Spleen (tissue), 11 donors: ENCODE measurements at regions not wholly inside any gene's neighbourhood (a gene's known extent, or its start where the extent isn't known, plus 50 kb on each side); places are given as distances from the start of the nearest gene placed in this dataset.

Experiments used
- DNase-seq: peaks from one replicate; pipeline ENCODE4 v3.0.0-alpha.2; 2020
- H3K27ac ChIP-seq, 8 donors: fragments of 200-600 bp; sonication (generic) in 7 of 8; 1 replicate in 4 of 8; 2 replicates in 4 of 8; pipeline versions ENCODE4 v1.5.0 to v1.8.0; 2016 to 2021; ENCODE audit warnings: inconsistent platforms in 4 of 8, mild to moderate bottlenecking in 4 of 8, moderate library complexity in 1 of 8
- H3K27me3 ChIP-seq, 7 donors: fragments of 200-600 bp; sonication (generic) in 6 of 7; replicated peaks in 1 of 7; 1 replicate in 4 of 7; 2 replicates in 3 of 7; pipeline versions ENCODE4 v1.5.0 to v1.8.0; 2016 to 2021; ENCODE audit warnings: inconsistent platforms in 3 of 7, mild to moderate bottlenecking in 1 of 7
- H3K36me3 ChIP-seq, 6 donors: fragments of 200-600 bp; sonication (generic) in 5 of 6; 1 replicate in 4 of 6; 2 replicates in 2 of 6; pipeline versions ENCODE4 v1.5.0 to v1.8.0; 2016 to 2021; ENCODE audit warnings: inconsistent platforms in 2 of 6
- H3K4me1 ChIP-seq, 6 donors: fragments of 200-600 bp; sonication (generic) in 5 of 6; 1 replicate in 3 of 6; 2 replicates in 3 of 6; pipeline versions ENCODE4 v1.5.0 to v1.8.0; 2016 to 2021; ENCODE audit warnings: inconsistent platforms in 3 of 6
- H3K4me3 ChIP-seq, 8 donors: fragments of 200-600 bp; sonication (generic) in 7 of 8; 1 replicate in 4 of 8; 2 replicates in 4 of 8; pipeline versions ENCODE4 v1.5.0 to v1.8.0; 2016 to 2021; ENCODE audit warnings: inconsistent platforms in 4 of 8, mild to moderate bottlenecking in 4 of 8, moderate library complexity in 2 of 8
- H3K9me3 ChIP-seq, 8 donors: fragments of 200-600 bp; sonication (generic) in 7 of 8; 1 replicate in 4 of 8; 2 replicates in 4 of 8; pipeline versions ENCODE4 v1.5.0 to v1.8.0; 2016 to 2021; ENCODE audit warnings: inconsistent platforms in 4 of 8
- POLR2A ChIP-seq, 3 donors: fragments of 450-650 bp; IDR thresholded peaks; one replicate each; pipeline ENCODE4 v1.5.1; 2017; ENCODE audit warnings: antibody characterized with exemption in 3 of 3, mild to moderate bottlenecking in 1 of 3
- POLR2AphosphoS5 ChIP-seq, 3 donors: sonication (generic); formaldehyde crosslinking; IDR thresholded peaks; one replicate each; pipeline ENCODE4 v1.5.1; 2017; ENCODE audit warnings: antibody characterized with exemption in 3 of 3
- WGBS, 5 donors: extraction: QIAGEN DNeasy Blood & Tissue Kit in 3 of 5; methylation state at CpG; one replicate each; pipeline versions ENCODE4 v1.1.5 to v1.1.7; 2013 to 2018; 5-methylcytosine and 5-hydroxymethylcytosine counted together
- intact Hi-C: fragments of 100-400 bp; cut with DNase I; formaldehyde crosslinking; loops from one replicate; pipeline ENCODE4 v1.15.0; 2023; ENCODE audit warnings: low total_unique reads
- TF ChIP-seq, protein P1 (sequence below), 11 experiments: fragments of 200-600 bp in 7 of 11; fragments of 450-650 bp in 4 of 11; sonication (generic) in 4 of 11; IDR thresholded peaks in 8 of 11; conservative IDR thresholded peaks in 3 of 11; 1 replicate in 7 of 11; 2 replicates in 4 of 11; pipeline versions ENCODE4 v1.4.0 to v1.8.0; 2016 to 2021; ENCODE audit warnings: antibody characterized with exemption in 11 of 11, inconsistent platforms in 4 of 11, mild to moderate bottlenecking in 1 of 11
- donor health status: healthy with polysubstance abuse.
- donor health status: DM: no; HTN: no; CAD: no; lungs with moderate emphysema.
- donor health status: DM: no; HTN: no; CAD: no.
- donor health status: Bipolar disorder and iron deficiency.
- donor health status: healthy.
- donor health status: DM: no; HTN: no; CAD: no.
- donor health status: DM: yes; HTN: yes; CAD: no.

DNA sequence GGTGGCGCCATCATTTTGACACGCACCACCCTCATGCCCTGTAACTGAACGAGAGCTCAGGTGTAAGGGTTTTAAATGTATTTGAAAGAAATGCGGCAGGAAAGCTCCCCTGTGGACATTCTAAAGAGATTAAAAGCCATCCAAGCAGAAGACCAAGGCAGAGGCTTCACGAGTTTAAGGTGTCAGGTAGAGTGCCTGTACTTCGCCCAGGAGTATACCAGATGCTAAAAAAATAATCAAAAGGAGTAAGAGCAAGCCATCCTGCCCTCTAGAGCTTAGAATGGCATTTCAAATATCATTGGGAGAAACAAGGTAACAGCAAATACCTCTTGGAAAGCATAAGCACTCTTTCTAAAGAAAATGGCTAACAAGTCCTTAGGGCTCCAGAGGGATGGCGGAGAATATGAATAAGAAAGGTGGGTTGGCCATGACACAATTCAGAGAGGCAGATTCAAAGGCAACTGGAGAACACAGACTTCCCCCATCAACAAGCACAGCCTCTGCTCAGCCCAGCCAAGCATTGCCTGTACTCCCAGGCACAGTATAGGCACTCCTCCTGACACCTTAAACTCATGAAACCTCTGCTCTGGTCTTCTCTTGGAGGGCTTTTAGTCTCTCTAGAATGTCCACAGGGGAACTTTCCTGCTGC lies 447.6 kb downstream of the SUCLA2 start:
- DNase-seq, result no peak
- intact Hi-C loops, result no loop called here
- Histone ChIP-seq H3K36me3 (no peaks in the 10 kb centered on the region), H3K27me3 (no peaks in the 10 kb centered on the region), H3K4me3 (no peak overlapping the region), H3K27ac (no peak overlapping the region), H3K9me3 (no peaks in the 10 kb centered on the region), H3K4me1 (no peaks in the 10 kb centered on the region)
- 71 to 87% (median 77%) methylated on average over 7 of the region's 7 CpGs for WGBS, 5 donors
- no peak for TF ChIP-seq POLR2A (IDR thresholded peaks at IDR 0.05)

DNA sequence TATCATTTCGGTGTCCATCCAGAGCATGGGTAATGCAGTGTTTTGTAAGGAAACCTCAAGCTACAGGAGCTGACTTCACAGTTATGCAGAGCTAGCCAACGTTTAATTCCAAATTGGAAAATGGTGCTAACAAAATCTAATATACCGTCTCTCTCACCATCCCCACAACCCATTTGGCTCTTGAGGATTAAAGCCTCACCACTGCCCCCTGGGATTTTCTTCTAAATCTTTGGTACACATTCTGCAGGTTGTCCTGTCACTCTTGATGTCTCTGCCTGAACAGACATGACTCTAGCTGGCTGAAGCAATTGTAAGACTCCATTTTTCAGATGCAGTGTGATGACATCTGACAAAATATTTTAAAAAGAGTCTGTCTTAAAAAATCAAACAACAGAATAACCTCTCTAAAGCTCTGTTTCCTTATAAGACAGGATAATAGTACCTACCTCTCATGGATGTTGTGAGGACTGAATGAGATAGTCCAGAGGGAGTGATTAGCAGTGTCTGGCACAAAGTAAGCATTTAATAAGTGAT lies 451.8 kb downstream of the SUCLA2 start:
- intact Hi-C loops, result no loop called here
- 68 to 91% (median 87%) methylated on average over 3 of the region's 3 CpGs for WGBS, 5 donors
- no peaks in the 10 kb centered on the region for H3K4me1 ChIP-seq
- H3K36me3 ChIP-seq, result no peaks in the 10 kb centered on the region
- no peak for TF ChIP-seq POLR2AphosphoS5 (IDR thresholded peaks at IDR 0.05)
- TF ChIP-seq, protein P1, sequence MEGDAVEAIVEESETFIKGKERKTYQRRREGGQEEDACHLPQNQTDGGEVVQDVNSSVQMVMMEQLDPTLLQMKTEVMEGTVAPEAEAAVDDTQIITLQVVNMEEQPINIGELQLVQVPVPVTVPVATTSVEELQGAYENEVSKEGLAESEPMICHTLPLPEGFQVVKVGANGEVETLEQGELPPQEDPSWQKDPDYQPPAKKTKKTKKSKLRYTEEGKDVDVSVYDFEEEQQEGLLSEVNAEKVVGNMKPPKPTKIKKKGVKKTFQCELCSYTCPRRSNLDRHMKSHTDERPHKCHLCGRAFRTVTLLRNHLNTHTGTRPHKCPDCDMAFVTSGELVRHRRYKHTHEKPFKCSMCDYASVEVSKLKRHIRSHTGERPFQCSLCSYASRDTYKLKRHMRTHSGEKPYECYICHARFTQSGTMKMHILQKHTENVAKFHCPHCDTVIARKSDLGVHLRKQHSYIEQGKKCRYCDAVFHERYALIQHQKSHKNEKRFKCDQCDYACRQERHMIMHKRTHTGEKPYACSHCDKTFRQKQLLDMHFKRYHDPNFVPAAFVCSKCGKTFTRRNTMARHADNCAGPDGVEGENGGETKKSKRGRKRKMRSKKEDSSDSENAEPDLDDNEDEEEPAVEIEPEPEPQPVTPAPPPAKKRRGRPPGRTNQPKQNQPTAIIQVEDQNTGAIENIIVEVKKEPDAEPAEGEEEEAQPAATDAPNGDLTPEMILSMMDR (IDR thresholded peaks at IDR 0.05 in 8 of 11, conservative IDR thresholded peaks at IDR 0.05 in 3 of 11), result no peak
- H3K27me3 ChIP-seq, result no peaks in the 10 kb centered on the region
- H3K27ac ChIP-seq, result no peak overlapping the region
- no peak overlapping the region for H3K4me3 ChIP-seq
- no peaks in the 10 kb centered on the region for H3K9me3 ChIP-seq
- no peak for DNase-seq

DNA sequence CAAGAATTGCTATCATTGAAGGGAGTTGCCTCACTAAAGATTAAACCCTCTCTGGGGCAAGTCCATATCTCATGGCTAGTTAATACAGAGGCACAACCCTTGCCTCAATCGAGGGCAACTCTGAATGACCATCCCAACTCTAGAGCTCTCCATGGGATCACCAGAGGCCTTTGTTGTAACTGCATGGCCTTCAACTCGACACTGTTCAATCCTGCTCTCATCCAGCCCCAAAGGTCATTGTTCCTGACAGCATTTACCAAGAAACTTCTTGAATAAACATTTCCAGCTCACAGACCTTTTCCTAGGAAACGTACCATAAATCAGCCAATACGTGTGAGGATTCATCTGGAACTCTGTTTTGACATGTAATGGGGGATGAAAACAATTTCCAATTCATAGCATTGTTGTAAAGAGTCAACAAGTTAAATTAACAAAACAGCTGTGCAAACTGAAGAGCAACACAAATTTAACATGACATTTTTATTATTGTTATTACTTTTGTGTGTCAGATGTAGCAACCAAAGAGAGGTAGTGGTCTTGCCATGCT lies 452.7 kb downstream of the SUCLA2 start:
- no peak for TF ChIP-seq POLR2A (IDR thresholded peaks at IDR 0.05)
- TF ChIP-seq, protein P1 (IDR thresholded peaks at IDR 0.05 in 8 of 11, conservative IDR thresholded peaks at IDR 0.05 in 3 of 11), result no peak
- TF ChIP-seq POLR2AphosphoS5 (IDR thresholded peaks at IDR 0.05), result no peak
- 56 to 81% (median 63%) methylated on average over 4 of the region's 4 CpGs for WGBS, 5 donors
- H3K27ac ChIP-seq, result no peak overlapping the region
- intact Hi-C loops, result no loop called here
- H3K4me3 ChIP-seq, result no peak overlapping the region
- DNase-seq, result no peak
- H3K4me1 ChIP-seq, result no peaks in the 10 kb centered on the region
- no peaks in the 10 kb centered on the region for H3K36me3 ChIP-seq
- no peaks in the 10 kb centered on the region for H3K9me3 ChIP-seq
- H3K27me3 ChIP-seq, result no peaks in the 10 kb centered on the region

DNA sequence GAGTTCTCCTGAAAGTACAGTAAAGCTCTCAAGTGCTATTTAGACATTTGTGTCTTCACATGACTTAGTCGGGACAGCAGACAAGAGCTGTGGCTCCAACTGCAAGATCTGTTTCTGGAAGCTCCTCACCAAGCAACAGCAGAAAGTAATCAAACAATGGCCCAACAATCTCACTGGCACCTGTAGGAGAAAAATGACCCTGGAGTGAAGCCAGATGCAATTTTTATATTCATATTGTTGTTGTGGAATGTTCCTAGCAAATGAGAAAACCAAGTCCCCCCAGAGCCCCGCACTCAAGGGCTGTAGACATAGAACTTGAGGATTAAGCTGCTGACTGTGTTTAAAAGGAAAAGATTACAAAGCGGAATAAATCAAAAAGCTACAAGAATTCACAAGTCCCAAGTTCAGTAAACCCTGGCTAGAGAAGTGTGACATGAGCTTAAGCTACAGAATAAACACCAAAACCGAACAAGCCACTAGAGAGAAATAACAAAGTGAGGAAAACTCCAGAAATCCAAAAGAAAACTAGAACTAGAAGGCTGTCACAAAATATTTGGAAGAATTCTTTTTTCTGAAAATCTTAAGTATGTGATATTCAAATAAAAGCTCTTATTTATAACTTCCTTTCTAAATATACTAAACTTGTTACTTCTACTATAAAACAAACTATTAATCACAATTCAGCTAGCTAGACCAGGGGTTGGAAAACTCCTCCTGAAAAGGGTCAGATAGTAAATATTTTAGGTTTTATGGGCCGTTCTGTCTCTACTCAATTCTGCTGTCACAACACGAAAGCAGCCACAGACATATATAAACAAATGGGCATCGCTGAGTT lies 454.5 kb downstream of the SUCLA2 start:
- Histone ChIP-seq H3K9me3 (no peaks in the 10 kb centered on the region), H3K27ac (no peak overlapping the region), H3K4me1 (no peaks in the 10 kb centered on the region), H3K36me3 (no peaks in the 10 kb centered on the region), H3K27me3 (no peaks in the 10 kb centered on the region), H3K4me3 (no peak overlapping the region)
- TF ChIP-seq POLR2AphosphoS5 (IDR thresholded peaks at IDR 0.05) (no peak), POLR2A (IDR thresholded peaks at IDR 0.05) (no peak)
- TF ChIP-seq, protein P1 (IDR thresholded peaks at IDR 0.05 in 8 of 11, conservative IDR thresholded peaks at IDR 0.05 in 3 of 11), result no peak
- DNase-seq, result no peak
- intact Hi-C loops, result no loop called here
- 65 to 77% (median 70%) methylated on average over 7 of the region's 7 CpGs for WGBS, 5 donors
